H1 (cell line): ENCODE measurements at regions not wholly inside any gene's neighbourhood (a gene's known extent, or its start where the extent isn't known, plus 50 kb on each side); places are given as distances from the start of the nearest gene placed in this dataset.

ENCODE experiments used
- CTCF ChIA-PET: fragments of 300-600 bp; sonication (Branson Sonifier 250); formaldehyde crosslinking; loops from one replicate; lab custom pipeline; 2021; ENCODE audit not compliant: partially characterized antibody; lab: Charles Lee
- POLR2A ChIA-PET: fragments of 300-600 bp; sonication (Branson Sonifier 250); formaldehyde crosslinking; loops from one replicate; lab custom pipeline; 2021; ENCODE audit warnings: inconsistent platforms; ENCODE audit not compliant: partially characterized antibody; lab: Charles Lee
- DNase-seq, 2 experiments: peaks; one replicate each; pipeline versions ENCODE4 v3.0.0 to v3.0.0-alpha.2; 2010 to 2022; ENCODE audit warnings: low spot score in 2 of 2, low read depth in 1 of 2, mixed read lengths in 1 of 2
- FAIRE-seq: peaks from 2 replicates; lab custom pipeline; 2011; peaks lifted over from hg19 to GRCh38; lab: Jason Lieb, UNC
- H2AFZ ChIP-seq: 2 replicates; pipeline ENCODE4 v1.8.1; 2012; ENCODE audit warnings: low read length, inconsistent platforms
- H2AK5ac ChIP-seq: 2 replicates; pipeline ENCODE4 v1.6.1; 2013; ENCODE audit warnings: low read depth, low read length
- H2BK120ac ChIP-seq: replicated peaks from 2 replicates; pipeline ENCODE3; 2013; ENCODE audit warnings: low read depth, low read length, inconsistent platforms
- H2BK12ac ChIP-seq: 2 replicates; pipeline ENCODE4 v1.6.1; 2013; ENCODE audit warnings: low read depth, low read length
- H2BK15ac ChIP-seq: 2 replicates; pipeline ENCODE4 v1.6.1; 2013; ENCODE audit warnings: low read length
- H2BK20ac ChIP-seq: 2 replicates; pipeline ENCODE4 v1.6.1; 2013; ENCODE audit warnings: low read length
- H2BK5ac ChIP-seq: 2 replicates; pipeline ENCODE4 v1.6.1; 2013; ENCODE audit warnings: low read depth, low read length
- H3K14ac ChIP-seq: 2 replicates; pipeline ENCODE4 v1.6.1; 2013; ENCODE audit warnings: inconsistent platforms; ENCODE audit not compliant: insufficient read length
- H3K18ac ChIP-seq: 2 replicates; pipeline ENCODE4 v1.6.1; 2013; ENCODE audit warnings: low read length; ENCODE audit errors: extremely low read depth
- H3K23ac ChIP-seq: 2 replicates; pipeline ENCODE4 v1.6.1; 2013; ENCODE audit warnings: inconsistent platforms; ENCODE audit not compliant: insufficient read length
- H3K23me2 ChIP-seq: 2 replicates; pipeline ENCODE4 v1.6.1; 2013; ENCODE audit warnings: low read depth, low read length
- H3K27ac ChIP-seq: 2 replicates; pipeline ENCODE4 v1.6.1; 2011; ENCODE audit warnings: low read depth, low read length, inconsistent platforms
- H3K27me3 ChIP-seq, 4 experiments: replicated peaks in 1 of 4; 1 replicate in 1 of 4; 2 replicates in 3 of 4; pipeline versions ENCODE4 v1.6.1 to v1.8.1; 2011 to 2013; ENCODE audit warnings: low read length in 3 of 4, mild to moderate bottlenecking in 3 of 4, inconsistent platforms in 2 of 4, mixed read lengths in 2 of 4, moderate library complexity in 1 of 4; ENCODE audit not compliant: control insufficient read depth in 3 of 4, insufficient read depth in 3 of 4; ENCODE audit errors: extremely low read depth in 1 of 4
- H3K36me3 ChIP-seq, 4 experiments: 2 replicates each; pipeline versions ENCODE4 v1.6.1 to v1.8.1; 2011 to 2013; ENCODE audit warnings: mild to moderate bottlenecking in 4 of 4, low read length in 3 of 4, moderate library complexity in 2 of 4, control low read depth in 1 of 4, inconsistent platforms in 1 of 4; ENCODE audit not compliant: insufficient read depth in 4 of 4, control insufficient read depth in 2 of 4
- H3K4ac ChIP-seq: replicated peaks from 2 replicates; pipeline ENCODE3; 2013; ENCODE audit warnings: low read length, low read depth, mixed read lengths, inconsistent platforms; ENCODE audit not compliant: insufficient read length
- H3K4me1 ChIP-seq, 4 experiments: replicated peaks in 1 of 4; 1 replicate in 1 of 4; 2 replicates in 3 of 4; pipeline versions ENCODE4 v1.6.1 to v1.8.1; 2011 to 2013; ENCODE audit warnings: low read length in 3 of 4, inconsistent platforms in 2 of 4, mixed read lengths in 1 of 4; ENCODE audit not compliant: insufficient read depth in 4 of 4, control insufficient read depth in 3 of 4
- H3K4me2 ChIP-seq, 2 experiments: 2 replicates each; pipeline versions ENCODE4 v1.6.1 to v1.8.1; 2011 to 2013; ENCODE audit warnings: low read depth in 2 of 2, low read length in 2 of 2, control low read depth in 1 of 2, inconsistent platforms in 1 of 2, mild to moderate bottlenecking in 1 of 2; ENCODE audit not compliant: insufficient read depth in 1 of 2
- H3K4me3 ChIP-seq, 4 experiments: fragments of 200-600, 300-600 bp in 1 of 4; sonication (generic), shearing (Covaris generic), sonication (Bioruptor Twin) in 1 of 4; 2 replicates each; pipeline versions ENCODE4 v1.5.1 to v1.8.1; 2011 to 2016; ENCODE audit warnings: low read length in 4 of 4, low read depth in 3 of 4, control low read depth in 2 of 4, inconsistent platforms in 2 of 4, mild to moderate bottlenecking in 2 of 4, mixed read lengths in 1 of 4, moderate library complexity in 1 of 4; ENCODE audit not compliant: insufficient read depth in 2 of 4; ENCODE audit errors: extremely low read depth in 1 of 4
- H3K56ac ChIP-seq: replicated peaks from 2 replicates; pipeline ENCODE3; 2013; ENCODE audit warnings: low read depth, mild to moderate bottlenecking, mixed read lengths, low read length, inconsistent platforms; ENCODE audit not compliant: insufficient read length
- H3K79me1 ChIP-seq: 2 replicates; pipeline ENCODE4 v1.6.1; 2013; ENCODE audit warnings: low read depth, low read length, control low read depth
- H3K79me2 ChIP-seq, 2 experiments: 2 replicates each; pipeline versions ENCODE4 v1.6.1 to v1.8.1; 2012 to 2013; ENCODE audit warnings: low read length in 2 of 2, mild to moderate bottlenecking in 2 of 2, inconsistent platforms in 1 of 2; ENCODE audit not compliant: insufficient read depth in 2 of 2, control insufficient read depth in 1 of 2
- H3K9ac ChIP-seq, 4 experiments: replicated peaks in 1 of 4; 1 replicate in 1 of 4; 2 replicates in 3 of 4; pipeline versions ENCODE4 v1.6.1 to v1.8.1; 2011 to 2013; ENCODE audit warnings: low read depth in 3 of 4, low read length in 3 of 4, control low read depth in 2 of 4, mild to moderate bottlenecking in 2 of 4, moderate library complexity in 2 of 4, inconsistent platforms in 1 of 4; ENCODE audit errors: extremely low read depth in 1 of 4
- H3K9me3 ChIP-seq, 2 experiments: 2 replicates each; pipeline versions ENCODE4 v1.6.1 to v1.8.1; 2012 to 2013; ENCODE audit warnings: mild to moderate bottlenecking in 2 of 2, moderate library complexity in 2 of 2, control low read depth in 1 of 2, inconsistent platforms in 1 of 2, low read depth in 1 of 2, low read length in 1 of 2, mixed read lengths in 1 of 2; ENCODE audit not compliant: insufficient read depth in 2 of 2
- H4K20me1 ChIP-seq, 2 experiments: replicated peaks in 1 of 2; 2 replicates each; pipeline versions ENCODE3 to v1.8.1; 2011 to 2013; ENCODE audit warnings: inconsistent platforms in 2 of 2, low read length in 2 of 2, mild to moderate bottlenecking in 1 of 2; ENCODE audit not compliant: insufficient read depth in 2 of 2, control insufficient read depth in 1 of 2
- H4K5ac ChIP-seq: 2 replicates; pipeline ENCODE4 v1.6.1; 2013; ENCODE audit warnings: low read length, low read depth, mixed read lengths, inconsistent platforms; ENCODE audit not compliant: insufficient read length
- H4K8ac ChIP-seq: 2 replicates; pipeline ENCODE4 v1.8.0; 2013; ENCODE audit warnings: mild to moderate bottlenecking, moderate library complexity, low read length, inconsistent platforms; ENCODE audit not compliant: insufficient read depth; ENCODE audit errors: extremely low read depth
- H4K91ac ChIP-seq: replicated peaks from 2 replicates; pipeline ENCODE3; 2013; ENCODE audit warnings: low read length, mixed read lengths, inconsistent platforms; ENCODE audit not compliant: insufficient read length
- JUND ChIP-seq: IDR thresholded peaks from 2 replicates; pipeline ENCODE4 v1.6.1; 2011; ENCODE audit warnings: mild to moderate bottlenecking, improper control_type of control experiment, low read length
- SRF ChIP-seq: IDR thresholded peaks from 2 replicates; pipeline ENCODE4 v1.6.1; 2011; ENCODE audit warnings: mild to moderate bottlenecking, low read depth, low read length, moderate library complexity
- WGBS, 2 experiments: shearing (Covaris generic) in 1 of 2; methylation state at CpG; one replicate each; pipeline versions ENCODE4 v1.1.6 to v1.1.7; 2013 to 2015; ENCODE audit warnings: low lambda C conversion rate in 2 of 2, mixed read lengths in 2 of 2, inconsistent platforms in 1 of 2, low coverage in 1 of 2, missing lambda C conversion rate in 1 of 2; ENCODE audit not compliant: insufficient replicate concordance in 2 of 2, insufficient coverage in 1 of 2, insufficient read length in 1 of 2; ENCODE audit errors: extremely low coverage in 1 of 2, missing lambda C conversion rate in 1 of 2; 5-methylcytosine and 5-hydroxymethylcytosine counted together

DNA sequence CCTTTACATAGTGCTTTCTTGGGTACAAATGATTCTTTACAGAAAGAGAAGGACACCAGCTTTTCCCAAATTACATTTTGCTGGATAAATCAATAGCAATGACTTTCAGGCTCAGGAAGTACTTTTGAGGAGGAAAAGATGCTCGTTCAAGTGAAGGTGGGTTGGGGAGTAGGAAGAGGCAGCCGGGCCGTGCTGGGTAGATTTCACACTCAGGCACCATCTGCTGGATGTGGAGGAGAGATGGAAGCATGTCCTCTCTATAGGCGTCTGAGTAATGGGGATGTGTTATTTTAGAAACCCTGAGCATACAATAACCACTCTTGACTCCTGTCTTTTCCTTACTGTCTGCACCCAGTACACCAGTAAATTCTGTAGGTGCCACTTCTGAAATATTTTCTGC is 152.3 kb upstream of the LARGE1 start:
- Histone ChIP-seq H2AFZ (no peak overlapping the region), H2BK12ac (no peak overlapping the region), H2BK20ac (no peak overlapping the region), H2BK5ac (no peak overlapping the region), H3K36me3 (no peaks in the 10 kb centered on the region), H3K56ac (no peak overlapping the region), H3K4me1 (no peaks in the 10 kb centered on the region), H2AK5ac (no peak overlapping the region), H3K4ac (no peak overlapping the region), H4K91ac (no peak overlapping the region), H3K4me3 (no peak overlapping the region), H3K27ac (no peak overlapping the region), H3K79me2 (no peaks in the 10 kb centered on the region), H3K14ac (no peak overlapping the region), H3K27me3 (no peaks in the 10 kb centered on the region), H2BK120ac (no peak overlapping the region), H3K79me1 (no peaks in the 10 kb centered on the region), H2BK15ac (no peak overlapping the region), H3K9me3 (no peaks in the 10 kb centered on the region), H3K18ac (no peak overlapping the region), H4K20me1 (no peaks in the 10 kb centered on the region), H3K23me2 (no peaks in the 10 kb centered on the region), H4K8ac (no peak overlapping the region), H4K5ac (no peak overlapping the region), H3K4me2 (no peak overlapping the region), H3K23ac (no peak overlapping the region), H3K9ac (no peak overlapping the region)
- ChIA-PET POLR2A (no interaction called here), CTCF (interaction anchor here (0.9 kb wide), 1 partner anchor 33 kb away, joined by 3 read pairs; no protein-coding TSS in a partner anchor)
- FAIRE-seq (no peak), DNase-seq (no peak)
- WGBS, 2 experiments, result 79% methylated on average over 4 of the region's 4 CpGs; no CpG with 5 or more reads in 1 of the 2 experiments
- TF ChIP-seq SRF, result no peak
- no peak for TF ChIP-seq JUND
